Large intestine (tissue), 3 donors: ENCODE measurements at regions not wholly inside any gene's neighbourhood (a gene's known extent, or its start where the extent isn't known, plus 50 kb on each side); places are given as distances from the start of the nearest gene placed in this dataset.
"Not testable (repeated sequence)": the region's sequence is repeated elsewhere in the genome, so short reads cannot be mapped to it uniquely, and the experiment has no call there.

Experiments used
- DNase-seq, 2 donors: peaks; one replicate each; pipeline versions ENCODE4 v3.0.0 to v3.0.0-alpha.2; 2013
- H3K27ac ChIP-seq: one replicate; pipeline ENCODE4 v1.5.1; 2013; ENCODE audit warnings: low read length
- H3K27me3 ChIP-seq: 2 replicates; pipeline ENCODE4 v1.6.1; 2013; ENCODE audit warnings: low read length; ENCODE audit not compliant: control insufficient read depth, insufficient read depth
- H3K36me3 ChIP-seq: 2 replicates; pipeline ENCODE4 v1.6.1; 2013; ENCODE audit warnings: low read length; ENCODE audit not compliant: control insufficient read depth, insufficient read depth
- H3K4me1 ChIP-seq: one replicate; pipeline ENCODE4 v1.6.1; 2013; ENCODE audit warnings: low read length; ENCODE audit not compliant: control insufficient read depth, insufficient read depth
- H3K4me3 ChIP-seq: one replicate; pipeline ENCODE4 v1.5.1; 2013; ENCODE audit warnings: low read length
- H3K9me3 ChIP-seq: one replicate; pipeline ENCODE4 v1.6.1; 2013; ENCODE audit warnings: mild to moderate bottlenecking, low read depth, low read length, moderate library complexity; ENCODE audit not compliant: control insufficient read depth
- WGBS: methylation state at CpG from one replicate; pipeline ENCODE4 v1.1.5; 2013; ENCODE audit warnings: low lambda C conversion rate; ENCODE audit not compliant: insufficient coverage; 5-methylcytosine and 5-hydroxymethylcytosine counted together

GRCh38 chr9:30293231-30293630 is 2091.2 kb upstream of the ACO1 start:
- Histone ChIP-seq H3K36me3 (no peaks in the 10 kb centered on the region), H3K4me1 (no peaks in the 10 kb centered on the region), H3K27me3 (no peaks in the 10 kb centered on the region), H3K27ac (no peak overlapping the region), H3K9me3 (no peaks in the 10 kb centered on the region), H3K4me3 (no peak overlapping the region)
- WGBS = no CpG with 5 or more reads among the region's 1 CpG
- no peak for DNase-seq

GRCh38 chr9:30299126-30299780 is 2085.2 kb upstream of the ACO1 start:
- DNase-seq = no peak
- WGBS = no CpG with 5 or more reads among the region's 25 CpGs
- H3K27me3 ChIP-seq = no peaks in the 10 kb centered on the region
- H3K4me3 ChIP-seq = no peak overlapping the region
- H3K36me3 ChIP-seq = no peaks in the 10 kb centered on the region
- H3K27ac ChIP-seq = no peak overlapping the region
- no peaks in the 10 kb centered on the region for H3K4me1 ChIP-seq
- H3K9me3 ChIP-seq = peaks cover 7% of the 10 kb centered on the region

- WGBS = 68% methylated on average over 2 of the region's 5 CpGs
- no peak overlapping the region for H3K4me3 ChIP-seq
- peaks cover 7% of the 10 kb centered on the region for H3K9me3 ChIP-seq
- no peaks in the 10 kb centered on the region for H3K36me3 ChIP-seq
- H3K4me1 ChIP-seq = no peaks in the 10 kb centered on the region
- no peak for DNase-seq
- no peaks in the 10 kb centered on the region for H3K27me3 ChIP-seq
- H3K27ac ChIP-seq = no peak overlapping the region
These were observed 2083.0 kb upstream of the ACO1 start for GRCh38 chr9:30301271-30301963.

GRCh38 chr9:30310711-30311110 is 2073.7 kb upstream of the ACO1 start:
- Histone ChIP-seq H3K9me3 (no peaks in the 10 kb centered on the region), H3K27me3 (no peaks in the 10 kb centered on the region), H3K36me3 (no peaks in the 10 kb centered on the region), H3K4me3 (no peak overlapping the region), H3K4me1 (no peaks in the 10 kb centered on the region), H3K27ac (no peak overlapping the region)
- 80% methylated on average over 1 of the region's 2 CpGs for WGBS
- no peak for DNase-seq

- no peak overlapping the region for H3K4me3 ChIP-seq
- WGBS = 60% methylated on average over 2 of the region's 4 CpGs
- H3K36me3 ChIP-seq = no peaks in the 10 kb centered on the region
- no peak overlapping the region for H3K27ac ChIP-seq
- no peaks in the 10 kb centered on the region for H3K4me1 ChIP-seq
- no peaks in the 10 kb centered on the region for H3K27me3 ChIP-seq
- no peaks in the 10 kb centered on the region for H3K9me3 ChIP-seq
- no peak for DNase-seq
These were observed 2055.0 kb upstream of the ACO1 start for GRCh38 chr9:30329431-30329830.

GRCh38 chr9:30348904-30349303 is 2035.5 kb upstream of the ACO1 start:
- Histone ChIP-seq H3K36me3 (no peaks in the 10 kb centered on the region), H3K4me3 (no peak overlapping the region), H3K9me3 (peaks cover 6% of the 10 kb centered on the region), H3K4me1 (no peaks in the 10 kb centered on the region), H3K27ac (no peak overlapping the region), H3K27me3 (no peaks in the 10 kb centered on the region)
- DNase-seq = no peak
- no CpG with 5 or more reads among the region's 15 CpGs for WGBS

GRCh38 chr9:30349526-30350513 is 2034.6 kb upstream of the ACO1 start:
- WGBS = no CpG with 5 or more reads among the region's 19 CpGs
- Histone ChIP-seq H3K27ac (no peak overlapping the region), H3K36me3 (no peaks in the 10 kb centered on the region), H3K4me3 (no peak overlapping the region), H3K4me1 (no peaks in the 10 kb centered on the region), H3K9me3 (peaks cover 6% of the 10 kb centered on the region), H3K27me3 (no peaks in the 10 kb centered on the region)
- DNase-seq = no peak

- Histone ChIP-seq H3K4me3 (no peak overlapping the region), H3K4me1 (no peaks in the 10 kb centered on the region), H3K36me3 (no peaks in the 10 kb centered on the region), H3K9me3 (no peaks in the 10 kb centered on the region), H3K27me3 (no peaks in the 10 kb centered on the region), H3K27ac (no peak overlapping the region)
- whole genome bisulfite sequencing = 92% methylated on average over 3 of the region's 4 CpGs
- DNase-seq = no peak
These were observed 2028.2 kb upstream of the ACO1 start for GRCh38 chr9:30356221-30356620.

- H3K4me3 ChIP-seq = no peak overlapping the region
These were observed 2022.1 kb upstream of the ACO1 start for GRCh38 chr9:30362373-30362772.

GRCh38 chr9:30366140-30366539 is 2018.3 kb upstream of the ACO1 start:
- DNase-seq = not testable (repeated sequence)
- 95% methylated on average over 2 of the region's 4 CpGs for WGBS

More at GRCh38 chr9:30362373-30362772, 2022.1 kb upstream of the ACO1 start:
- no peaks in the 10 kb centered on the region for H3K4me1 ChIP-seq
- no peak for DNase-seq
- H3K9me3 ChIP-seq = no peaks in the 10 kb centered on the region
- no peak overlapping the region for H3K27ac ChIP-seq
- H3K27me3 ChIP-seq = no peaks in the 10 kb centered on the region
- H3K36me3 ChIP-seq = no peaks in the 10 kb centered on the region

More at GRCh38 chr9:30366140-30366539, 2018.3 kb upstream of the ACO1 start:
- not testable (repeated sequence) for H3K27me3 ChIP-seq, H3K4me1 ChIP-seq, H3K9me3 ChIP-seq, H3K36me3 ChIP-seq, H3K27ac ChIP-seq, H3K4me3 ChIP-seq
